SK-N-SH (cell line): ENCODE measurements at regions not wholly inside any gene's neighbourhood (a gene's known extent, or its start where the extent isn't known, plus 50 kb on each side); places are given as distances from the start of the nearest gene placed in this dataset.

Experiments used
- CTCF ChIA-PET: fragments of 300-600, 350-600 bp; formaldehyde crosslinking; extraction: SDS; loops from one replicate; lab custom pipeline; 2021; lab: Yijun Ruan, JAX
- POLR2A ChIA-PET: fragments of 350-600 bp; sonication (Branson Sonifier 250); formaldehyde crosslinking; extraction: SDS; loops from one replicate; lab custom pipeline; 2020; ENCODE audit warnings: antibody characterized with exemption, inconsistent platforms; lab: Yijun Ruan, JAX
- DNase-seq: peaks from one replicate; pipeline ENCODE4 v3.0.0; 2012
- H2AFZ ChIP-seq: fragments of 200-600 bp; sonication (generic); 2 replicates; pipeline ENCODE4 v1.8.1; 2016; ENCODE audit warnings: antibody characterized with exemption, mild to moderate bottlenecking, low read depth
- H3F3A ChIP-seq: fragments of 200-600 bp; sonication (generic); replicated peaks from 2 replicates; pipeline ENCODE3; 2016; ENCODE audit warnings: antibody characterized with exemption, mild to moderate bottlenecking; ENCODE audit not compliant: insufficient read depth
- H3K27ac ChIP-seq, 2 experiments: fragments of 200-500 bp in 1 of 2; fragments of 200-600 bp in 1 of 2; sonication (Bioruptor generic) in 1 of 2; sonication (generic), shearing (Covaris generic) in 1 of 2; 2 replicates each; pipeline versions ENCODE4 v1.5.1 to v1.6.1; 2014 to 2016; ENCODE audit warnings: low read depth in 2 of 2, inconsistent platforms in 1 of 2, low read length in 1 of 2, mild to moderate bottlenecking in 1 of 2, mixed read lengths in 1 of 2
- H3K27me3 ChIP-seq: fragments of 200-600 bp; sonication (generic), shearing (Covaris generic); 2 replicates; pipeline ENCODE4 v1.6.1; 2016; ENCODE audit warnings: mixed run types; ENCODE audit not compliant: insufficient read depth
- H3K36me3 ChIP-seq, 2 experiments: fragments of 200-500 bp in 1 of 2; fragments of 200-600 bp in 1 of 2; sonication (Bioruptor generic) in 1 of 2; sonication (generic) in 1 of 2; replicated peaks in 1 of 2; 2 replicates each; pipeline versions ENCODE3 to v1.5.1; 2014 to 2016; ENCODE audit warnings: low read length in 1 of 2, mild to moderate bottlenecking in 1 of 2; ENCODE audit not compliant: insufficient read depth in 2 of 2, control insufficient read depth in 1 of 2
- H3K4me1 ChIP-seq, 2 experiments: fragments of 200-500 bp in 1 of 2; fragments of 200-600 bp in 1 of 2; sonication (Bioruptor generic) in 1 of 2; sonication (generic), shearing (Covaris generic) in 1 of 2; 2 replicates each; pipeline versions ENCODE4 v1.5.1 to v1.6.1; 2014 to 2016; ENCODE audit warnings: low read depth in 1 of 2, low read length in 1 of 2, mixed run types in 1 of 2; ENCODE audit not compliant: insufficient read depth in 2 of 2, control insufficient read depth in 1 of 2
- H3K4me2 ChIP-seq: fragments of 200-600 bp; sonication (generic), shearing (Covaris generic); 2 replicates; pipeline ENCODE4 v1.6.1; 2017; ENCODE audit warnings: mixed run types
- H3K4me3 ChIP-seq, 2 experiments: fragments of 200-500 bp in 1 of 2; fragments of 200-600 bp in 1 of 2; sonication (Bioruptor generic) in 1 of 2; sonication (generic), shearing (Covaris generic) in 1 of 2; 2 replicates each; pipeline versions ENCODE4 v1.5.1 to v1.8.1; 2014 to 2016; ENCODE audit warnings: low read depth in 2 of 2, inconsistent platforms in 1 of 2, low read length in 1 of 2, mild to moderate bottlenecking in 1 of 2, mixed read lengths in 1 of 2, moderate library complexity in 1 of 2
- H3K79me2 ChIP-seq: fragments of 200-600 bp; sonication (generic); 2 replicates; pipeline ENCODE4 v1.8.1; 2017; ENCODE audit warnings: mild to moderate bottlenecking; ENCODE audit not compliant: insufficient read depth
- H3K9ac ChIP-seq: fragments of 200-600 bp; sonication (generic); 2 replicates; pipeline ENCODE4 v1.6.1; 2017; ENCODE audit warnings: mixed run types
- H3K9me2 ChIP-seq: fragments of 200-600 bp; sonication (generic); 2 replicates; pipeline ENCODE4 v1.6.1; 2017; ENCODE audit warnings: mixed run types
- H3K9me3 ChIP-seq: fragments of 200-600 bp; sonication (generic); 2 replicates; pipeline ENCODE4 v1.6.1; 2017; ENCODE audit warnings: mixed run types, mild to moderate bottlenecking, moderate library complexity
- H4K20me1 ChIP-seq: fragments of 200-600 bp; sonication (generic); 2 replicates; pipeline ENCODE4 v1.6.1; 2017; ENCODE audit warnings: mild to moderate bottlenecking, mixed run types; ENCODE audit not compliant: insufficient read depth
- CHD2 ChIP-seq: fragments of 150-350 bp; IDR thresholded peaks from 2 replicates; pipeline ENCODE4 v1.6.1; 2018; ENCODE audit warnings: low read length; ENCODE audit not compliant: partially characterized antibody
- ELF1 ChIP-seq: IDR thresholded peaks from 2 replicates; pipeline ENCODE4 v1.4.0; 2012
- EP300 ChIP-seq, 2 experiments: IDR thresholded peaks; 2 replicates each; pipeline versions ENCODE4 v1.4.0 to v1.6.1; 2012; ENCODE audit warnings: borderline replicate concordance in 1 of 2, low read depth in 1 of 2, low read length in 1 of 2
- FOSL2 ChIP-seq: IDR thresholded peaks from 2 replicates; pipeline ENCODE4 v1.4.0; 2012; ENCODE audit warnings: low read depth, mild to moderate bottlenecking, moderate library complexity, borderline replicate concordance
- FOXM1 ChIP-seq: IDR thresholded peaks from 2 replicates; pipeline ENCODE4 v1.4.0; 2012; ENCODE audit warnings: low read depth, mild to moderate bottlenecking
- GABPA ChIP-seq: IDR thresholded peaks from 2 replicates; pipeline ENCODE4 v1.4.0; 2012; ENCODE audit warnings: low read depth, mild to moderate bottlenecking
- IRF3 ChIP-seq: fragments of 150-350 bp; IDR thresholded peaks from 2 replicates; pipeline ENCODE4 v1.6.1; 2016; ENCODE audit warnings: mild to moderate bottlenecking, low read depth, low read length
- MXI1 ChIP-seq: IDR thresholded peaks from 2 replicates; pipeline ENCODE4 v1.6.1; 2012; ENCODE audit warnings: mild to moderate bottlenecking, low read depth, low read length, improper control_type of control experiment
- NFIC ChIP-seq: IDR thresholded peaks from 2 replicates; pipeline ENCODE4 v1.4.0; 2012; ENCODE audit warnings: borderline replicate concordance
- PBX3 ChIP-seq: IDR thresholded peaks from 2 replicates; pipeline ENCODE4; 2012
- POLR2AphosphoS5 ChIP-seq: IDR thresholded peaks from 2 replicates; pipeline ENCODE4 v1.6.1; 2012; ENCODE audit warnings: low read depth, low read length
- RAD21 ChIP-seq: IDR thresholded peaks from 2 replicates; pipeline ENCODE4 v1.6.1; 2012; ENCODE audit warnings: mild to moderate bottlenecking, low read length
- RCOR1 ChIP-seq: fragments of 150-350 bp; IDR thresholded peaks from 2 replicates; pipeline ENCODE4 v1.6.1; 2017; ENCODE audit warnings: antibody characterized with exemption, low read length
- RFX5 ChIP-seq: IDR thresholded peaks from 2 replicates; pipeline ENCODE4 v1.6.1; 2012; ENCODE audit warnings: mild to moderate bottlenecking, improper control_type of control experiment, low read length
- RXRA ChIP-seq: IDR thresholded peaks from 2 replicates; pipeline ENCODE4 v1.4.0; 2012; ENCODE audit warnings: low read depth, mild to moderate bottlenecking, borderline replicate concordance
- TAF1 ChIP-seq: IDR thresholded peaks from 2 replicates; pipeline ENCODE4 v1.6.1; 2012; ENCODE audit warnings: low read depth, mild to moderate bottlenecking, low read length, moderate library complexity, borderline replicate concordance
- TCF12 ChIP-seq: IDR thresholded peaks from 2 replicates; pipeline ENCODE4 v1.4.0; 2012
- USF2 ChIP-seq: fragments of 150-350 bp; IDR thresholded peaks from 2 replicates; pipeline ENCODE4 v1.6.1; 2017; ENCODE audit warnings: antibody characterized with exemption, low read length, low read depth, borderline replicate concordance
- ZBTB33 ChIP-seq: IDR thresholded peaks from 2 replicates; pipeline ENCODE4 v1.4.0; 2012; ENCODE audit warnings: low read depth, borderline replicate concordance
- WGBS: methylation state at CpG from one replicate; pipeline ENCODE4 v1.1.6; 2017; ENCODE audit warnings: low lambda C conversion rate; 5-methylcytosine and 5-hydroxymethylcytosine counted together

- Histone ChIP-seq H3K4me3 (no peak overlapping the region), H2AFZ (no peak overlapping the region), H3K79me2 (no peaks in the 10 kb centered on the region), H4K20me1 (no peaks in the 10 kb centered on the region), H3K4me1 (no peaks in the 10 kb centered on the region), H3F3A (no peaks in the 10 kb centered on the region), H3K4me2 (no peak overlapping the region), H3K27me3 (no peaks in the 10 kb centered on the region), H3K36me3 (no peaks in the 10 kb centered on the region), H3K9me3 (no peaks in the 10 kb centered on the region), H3K27ac (no peak overlapping the region), H3K9me2 (no peaks in the 10 kb centered on the region), H3K9ac (no peak overlapping the region)
- 69% methylated on average over 2 of the region's 2 CpGs for WGBS
- ChIA-PET CTCF (interaction anchor here (0.8 kb wide), 1 partner anchor 14 kb away, joined by 3 read pairs; no protein-coding TSS in a partner anchor), POLR2A (no interaction called here)
- TF ChIP-seq TCF12, result no peak
- no peak for TF ChIP-seq MXI1
- no peak for TF ChIP-seq GABPA
- TF ChIP-seq RCOR1, result no peak
- no peak for TF ChIP-seq RFX5
- TF ChIP-seq NFIC, result no peak
- TF ChIP-seq CHD2, result no peak
- no peak for TF ChIP-seq FOXM1
- TF ChIP-seq PBX3, result no peak
- no peak for TF ChIP-seq RAD21
- no peak for DNase-seq
These were observed 94.8 kb upstream of the SPATA31C2 start for GRCh38 chr9:88233091-88233490.

- no peak for DNase-seq
- CTCF ChIA-PET, result interaction anchor here (1.8 kb wide), 1 partner anchor 12 kb away, joined by 4 read pairs; no protein-coding TSS in a partner anchor
These were observed 92.3 kb upstream of the SPATA31C2 start for GRCh38 chr9:88230612-88231011.

More at GRCh38 chr9:88230612-88231011, 92.3 kb upstream of the SPATA31C2 start:
- Histone ChIP-seq H3K9ac (no peak overlapping the region), H4K20me1 (no peaks in the 10 kb centered on the region), H3K4me2 (no peak overlapping the region), H3K36me3 (no peaks in the 10 kb centered on the region), H3K9me3 (no peaks in the 10 kb centered on the region), H3K27me3 (no peaks in the 10 kb centered on the region), H2AFZ (no peak overlapping the region), H3K4me3 (no peak overlapping the region), H3K4me1 (no peaks in the 10 kb centered on the region), H3K27ac (no peak overlapping the region), H3K79me2 (no peaks in the 10 kb centered on the region), H3K9me2 (no peaks in the 10 kb centered on the region), H3F3A (no peaks in the 10 kb centered on the region)
- POLR2A ChIA-PET, result no interaction called here
- TF ChIP-seq TAF1 (no peak), PBX3 (no peak), RXRA (no peak), FOSL2 (no peak), ELF1 (no peak), EP300 (IDR thresholded peaks at IDR 0.05; ENCODE audit: borderline replicate concordance in 1 of 2, low read depth in 1 of 2, low read length in 1 of 2) (no peak), RCOR1 (no peak), ZBTB33 (no peak), IRF3 (no peak), USF2 (no peak), POLR2AphosphoS5 (no peak), RAD21 (no peak), NFIC (no peak)
- WGBS, result 40% methylated on average over 2 of the region's 2 CpGs
